ENCODE measurements at regions not wholly inside any gene's neighbourhood (a gene's known extent, or its start where the extent isn't known, plus 50 kb on each side); places are given as distances from the start of the nearest gene placed in this dataset.
A peak's percentile ranks its signal among the peaks of the same experiment; 100 is the strongest.
"Not testable (repeated sequence)": the region's sequence is repeated elsewhere in the genome, so short reads cannot be mapped to it uniquely, and the experiment has no call there.

GRCh38 chr3:109943181-109943580 lies 605.8 kb upstream of the DPPA4 start:
- H3K27me3 ChIP-seq (replicated peaks; ENCODE audit: control insufficient read depth, insufficient read depth, low read length) = no peaks in the 10 kb centered on the region
- H3K4me1 ChIP-seq (ENCODE audit: control insufficient read depth, insufficient read depth, low read length) = no peaks in the 10 kb centered on the region
- H3K9me3 ChIP-seq (ENCODE audit: control insufficient read depth, low read length) = no peaks in the 10 kb centered on the region
- DNase-seq (ENCODE audit: low read depth) = peak; percentile 71
- no peak overlapping the region for H3K4me3 ChIP-seq (ENCODE audit: low read length)
- no peaks in the 10 kb centered on the region for H3K36me3 ChIP-seq (ENCODE audit: control insufficient read depth, insufficient read depth, low read length, severe bottlenecking)
- no peak overlapping the region for H3K9ac ChIP-seq (ENCODE audit: low read length)

- DNase-seq (ENCODE audit: low read depth) = no peak
These were observed 607.5 kb upstream of the DPPA4 start for GRCh38 chr3:109944836-109945235.

GRCh38 chr3:109952924-109953323 lies 615.6 kb upstream of the DPPA4 start:
- H3K4me1 ChIP-seq (ENCODE audit: control insufficient read depth, insufficient read depth, low read length) = peaks cover 7% of the 10 kb centered on the region
- DNase-seq (ENCODE audit: low read depth) = peak; percentile 62
- no peak overlapping the region for H3K4me3 ChIP-seq (ENCODE audit: low read length)
- no peak overlapping the region for H3K9ac ChIP-seq (ENCODE audit: low read length)
- no peaks in the 10 kb centered on the region for H3K9me3 ChIP-seq (ENCODE audit: control insufficient read depth, low read length)
- no peaks in the 10 kb centered on the region for H3K36me3 ChIP-seq (ENCODE audit: control insufficient read depth, insufficient read depth, low read length, severe bottlenecking)
- no peaks in the 10 kb centered on the region for H3K27me3 ChIP-seq (replicated peaks; ENCODE audit: control insufficient read depth, insufficient read depth, low read length)

More at GRCh38 chr3:109944836-109945235, 607.5 kb upstream of the DPPA4 start:
- Histone ChIP-seq H3K4me1 (ENCODE audit: control insufficient read depth, insufficient read depth, low read length) (no peaks in the 10 kb centered on the region), H3K36me3 (ENCODE audit: control insufficient read depth, insufficient read depth, low read length, severe bottlenecking) (no peaks in the 10 kb centered on the region), H3K27me3 (replicated peaks; ENCODE audit: control insufficient read depth, insufficient read depth, low read length) (no peaks in the 10 kb centered on the region), H3K4me3 (ENCODE audit: low read length) (no peak overlapping the region), H3K9ac (ENCODE audit: low read length) (no peak overlapping the region), H3K9me3 (ENCODE audit: control insufficient read depth, low read length) (no peaks in the 10 kb centered on the region)

- Histone ChIP-seq H3K9me3 (ENCODE audit: control insufficient read depth, low read length) (no peaks in the 10 kb centered on the region), H3K4me3 (ENCODE audit: low read length) (no peak overlapping the region), H3K9ac (ENCODE audit: low read length) (no peak overlapping the region), H3K27me3 (replicated peaks; ENCODE audit: control insufficient read depth, insufficient read depth, low read length) (no peaks in the 10 kb centered on the region), H3K36me3 (ENCODE audit: control insufficient read depth, insufficient read depth, low read length, severe bottlenecking) (no peaks in the 10 kb centered on the region), H3K4me1 (ENCODE audit: control insufficient read depth, insufficient read depth, low read length) (no peaks in the 10 kb centered on the region)
- DNase-seq (ENCODE audit: low read depth) = no peak
These were observed 626.5 kb upstream of the DPPA4 start for GRCh38 chr3:109963831-109964230.

- H3K9ac ChIP-seq (ENCODE audit: low read length) = no peak overlapping the region
- H3K9me3 ChIP-seq (ENCODE audit: control insufficient read depth, low read length) = peaks cover 6% of the 10 kb centered on the region
- no peaks in the 10 kb centered on the region for H3K36me3 ChIP-seq (ENCODE audit: control insufficient read depth, insufficient read depth, low read length, severe bottlenecking)
- no peaks in the 10 kb centered on the region for H3K27me3 ChIP-seq (replicated peaks; ENCODE audit: control insufficient read depth, insufficient read depth, low read length)
- H3K4me3 ChIP-seq (ENCODE audit: low read length) = no peak overlapping the region
- no peaks in the 10 kb centered on the region for H3K4me1 ChIP-seq (ENCODE audit: control insufficient read depth, insufficient read depth, low read length)
- peak; percentile 4 for DNase-seq (ENCODE audit: low read depth)
These were observed 636.4 kb upstream of the DPPA4 start for GRCh38 chr3:109973733-109974132.

- H3K9ac ChIP-seq (ENCODE audit: low read length) = no peak overlapping the region
- DNase-seq (ENCODE audit: low read depth) = no peak
- no peaks in the 10 kb centered on the region for H3K36me3 ChIP-seq (ENCODE audit: control insufficient read depth, insufficient read depth, low read length, severe bottlenecking)
- peaks cover 6% of the 10 kb centered on the region for H3K9me3 ChIP-seq (ENCODE audit: control insufficient read depth, low read length)
- no peaks in the 10 kb centered on the region for H3K27me3 ChIP-seq (replicated peaks; ENCODE audit: control insufficient read depth, insufficient read depth, low read length)
- no peak overlapping the region for H3K4me3 ChIP-seq (ENCODE audit: low read length)
- H3K4me1 ChIP-seq (ENCODE audit: control insufficient read depth, insufficient read depth, low read length) = no peaks in the 10 kb centered on the region
These were observed 640.6 kb upstream of the DPPA4 start for GRCh38 chr3:109977897-109978296.

- H3K9ac ChIP-seq (ENCODE audit: low read length) = no peak overlapping the region
- H3K9me3 ChIP-seq (ENCODE audit: control insufficient read depth, low read length) = no peaks in the 10 kb centered on the region
- no peaks in the 10 kb centered on the region for H3K27me3 ChIP-seq (replicated peaks; ENCODE audit: control insufficient read depth, insufficient read depth, low read length)
- peak; percentile 1 for DNase-seq (ENCODE audit: low read depth)
- H3K36me3 ChIP-seq (ENCODE audit: control insufficient read depth, insufficient read depth, low read length, severe bottlenecking) = no peaks in the 10 kb centered on the region
- H3K4me1 ChIP-seq (ENCODE audit: control insufficient read depth, insufficient read depth, low read length) = no peaks in the 10 kb centered on the region
- no peak overlapping the region for H3K4me3 ChIP-seq (ENCODE audit: low read length)
These were observed 644.9 kb upstream of the DPPA4 start for GRCh38 chr3:109982201-109982600.

GRCh38 chr3:109984976-109985375 lies 647.6 kb upstream of the DPPA4 start:
- H3K9me3 ChIP-seq (ENCODE audit: control insufficient read depth, low read length) = no peaks in the 10 kb centered on the region
- H3K9ac ChIP-seq (ENCODE audit: low read length) = no peak overlapping the region
- H3K36me3 ChIP-seq (ENCODE audit: control insufficient read depth, insufficient read depth, low read length, severe bottlenecking) = no peaks in the 10 kb centered on the region
- H3K4me3 ChIP-seq (ENCODE audit: low read length) = no peak overlapping the region
- DNase-seq (ENCODE audit: low read depth) = no peak
- no peaks in the 10 kb centered on the region for H3K4me1 ChIP-seq (ENCODE audit: control insufficient read depth, insufficient read depth, low read length)
- H3K27me3 ChIP-seq (replicated peaks; ENCODE audit: control insufficient read depth, insufficient read depth, low read length) = no peaks in the 10 kb centered on the region

GRCh38 chr3:109985943-109986555 lies 648.7 kb upstream of the DPPA4 start:
- Histone ChIP-seq H3K27me3 (replicated peaks; ENCODE audit: control insufficient read depth, insufficient read depth, low read length) (no peaks in the 10 kb centered on the region), H3K9ac (ENCODE audit: low read length) (no peak overlapping the region), H3K4me1 (ENCODE audit: control insufficient read depth, insufficient read depth, low read length) (no peaks in the 10 kb centered on the region), H3K36me3 (ENCODE audit: control insufficient read depth, insufficient read depth, low read length, severe bottlenecking) (no peaks in the 10 kb centered on the region), H3K9me3 (ENCODE audit: control insufficient read depth, low read length) (no peaks in the 10 kb centered on the region), H3K4me3 (ENCODE audit: low read length) (no peak overlapping the region)
- peak; percentile 1 for DNase-seq (ENCODE audit: low read depth)

GRCh38 chr3:109994853-109995252 lies 657.5 kb upstream of the DPPA4 start:
- no peaks in the 10 kb centered on the region for H3K4me1 ChIP-seq (ENCODE audit: control insufficient read depth, insufficient read depth, low read length)
- no peak overlapping the region for H3K9ac ChIP-seq (ENCODE audit: low read length)

GRCh38 chr3:109995377-109995776 lies 658.0 kb upstream of the DPPA4 start:
- no peaks in the 10 kb centered on the region for H3K27me3 ChIP-seq (replicated peaks; ENCODE audit: control insufficient read depth, insufficient read depth, low read length)
- no peak overlapping the region for H3K4me3 ChIP-seq (ENCODE audit: low read length)
- no peak overlapping the region for H3K9ac ChIP-seq (ENCODE audit: low read length)
- H3K36me3 ChIP-seq (ENCODE audit: control insufficient read depth, insufficient read depth, low read length, severe bottlenecking) = no peaks in the 10 kb centered on the region
- H3K9me3 ChIP-seq (ENCODE audit: control insufficient read depth, low read length) = no peaks in the 10 kb centered on the region
- DNase-seq (ENCODE audit: low read depth) = no peak
- no peaks in the 10 kb centered on the region for H3K4me1 ChIP-seq (ENCODE audit: control insufficient read depth, insufficient read depth, low read length)

More at GRCh38 chr3:109994853-109995252, 657.5 kb upstream of the DPPA4 start:
- no peak for DNase-seq (ENCODE audit: low read depth)
- Histone ChIP-seq H3K4me3 (ENCODE audit: low read length) (no peak overlapping the region), H3K9me3 (ENCODE audit: control insufficient read depth, low read length) (no peaks in the 10 kb centered on the region), H3K27me3 (replicated peaks; ENCODE audit: control insufficient read depth, insufficient read depth, low read length) (no peaks in the 10 kb centered on the region), H3K36me3 (ENCODE audit: control insufficient read depth, insufficient read depth, low read length, severe bottlenecking) (no peaks in the 10 kb centered on the region)

- not testable (repeated sequence) for H3K27me3 ChIP-seq (replicated peaks; ENCODE audit: control insufficient read depth, insufficient read depth, low read length); DNase-seq (ENCODE audit: low read depth); H3K36me3 ChIP-seq (ENCODE audit: control insufficient read depth, insufficient read depth, low read length, severe bottlenecking); H3K4me1 ChIP-seq (ENCODE audit: control insufficient read depth, insufficient read depth, low read length); H3K4me3 ChIP-seq (ENCODE audit: low read length); H3K9me3 ChIP-seq (ENCODE audit: control insufficient read depth, low read length); H3K9ac ChIP-seq (ENCODE audit: low read length)
These were observed 664.6 kb upstream of the DPPA4 start for GRCh38 chr3:110001905-110002304.
